Gastroesophageal sphincter (tissue), 3 donors: ENCODE measurements at regions not wholly inside any gene's neighbourhood (a gene's known extent, or its start where the extent isn't known, plus 50 kb on each side); places are given as distances from the start of the nearest gene placed in this dataset.

Experiments
- POLR2A ChIP-seq, 2 donors: fragments of 450-650 bp; IDR thresholded peaks; one replicate each; pipeline ENCODE4 v1.6.1; 2017; ENCODE audit warnings: antibody characterized with exemption in 2 of 2, mild to moderate bottlenecking in 2 of 2, moderate library complexity in 1 of 2
- TF ChIP-seq, protein P1 (sequence below), 4 experiments: fragments of 200-600 bp in 2 of 4; fragments of 450-650 bp in 2 of 4; sonication (generic) in 1 of 4; IDR thresholded peaks; one replicate each; pipeline ENCODE4 v1.5.1; 2017 to 2019; ENCODE audit warnings: antibody characterized with exemption in 4 of 4, mild to moderate bottlenecking in 2 of 4, moderate library complexity in 2 of 4

DNA sequence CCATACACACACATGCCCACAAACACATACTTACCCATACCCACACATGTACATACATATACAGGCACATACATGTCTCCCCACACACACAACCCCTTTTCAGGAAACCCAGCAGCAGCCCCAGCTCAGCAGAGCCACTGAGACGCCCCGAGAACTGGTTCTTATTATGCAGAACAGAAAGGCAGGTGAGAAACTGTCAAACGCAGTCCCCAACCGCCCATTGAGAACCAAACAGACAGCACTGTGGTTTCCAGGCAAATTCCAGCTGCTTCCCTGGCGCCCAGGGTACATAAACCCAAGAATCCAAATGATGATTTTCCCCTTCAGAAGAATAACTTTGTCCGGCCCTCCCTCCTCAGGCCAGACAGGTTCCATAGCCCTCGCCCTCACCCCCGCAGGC, 366.6 kb upstream of the ZMIZ1 start:
- TF ChIP-seq, protein P1, sequence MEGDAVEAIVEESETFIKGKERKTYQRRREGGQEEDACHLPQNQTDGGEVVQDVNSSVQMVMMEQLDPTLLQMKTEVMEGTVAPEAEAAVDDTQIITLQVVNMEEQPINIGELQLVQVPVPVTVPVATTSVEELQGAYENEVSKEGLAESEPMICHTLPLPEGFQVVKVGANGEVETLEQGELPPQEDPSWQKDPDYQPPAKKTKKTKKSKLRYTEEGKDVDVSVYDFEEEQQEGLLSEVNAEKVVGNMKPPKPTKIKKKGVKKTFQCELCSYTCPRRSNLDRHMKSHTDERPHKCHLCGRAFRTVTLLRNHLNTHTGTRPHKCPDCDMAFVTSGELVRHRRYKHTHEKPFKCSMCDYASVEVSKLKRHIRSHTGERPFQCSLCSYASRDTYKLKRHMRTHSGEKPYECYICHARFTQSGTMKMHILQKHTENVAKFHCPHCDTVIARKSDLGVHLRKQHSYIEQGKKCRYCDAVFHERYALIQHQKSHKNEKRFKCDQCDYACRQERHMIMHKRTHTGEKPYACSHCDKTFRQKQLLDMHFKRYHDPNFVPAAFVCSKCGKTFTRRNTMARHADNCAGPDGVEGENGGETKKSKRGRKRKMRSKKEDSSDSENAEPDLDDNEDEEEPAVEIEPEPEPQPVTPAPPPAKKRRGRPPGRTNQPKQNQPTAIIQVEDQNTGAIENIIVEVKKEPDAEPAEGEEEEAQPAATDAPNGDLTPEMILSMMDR (IDR thresholded peaks at IDR 0.05): no peak
- TF ChIP-seq POLR2A (IDR thresholded peaks at IDR 0.05): no peak
